Epithelial cell of proximal tubule (primary cell): ENCODE measurements at regions not wholly inside any gene's neighbourhood (a gene's known extent, or its start where the extent isn't known, plus 50 kb on each side); places are given as distances from the start of the nearest gene placed in this dataset.

Experiments
- DNase-seq: peaks from one replicate; pipeline ENCODE4 v3.0.0-alpha.2; 2011; ENCODE audit warnings: low read depth
- H3K4me3 ChIP-seq: 2 replicates; pipeline ENCODE4 v1.5.1; 2011; ENCODE audit warnings: low read depth, mild to moderate bottlenecking, low read length
- TF ChIP-seq, protein P1 (sequence below): conservative IDR thresholded peaks from 2 replicates; pipeline ENCODE4 v1.5.1; 2012; ENCODE audit warnings: low read depth, mild to moderate bottlenecking, low read length

DNA sequence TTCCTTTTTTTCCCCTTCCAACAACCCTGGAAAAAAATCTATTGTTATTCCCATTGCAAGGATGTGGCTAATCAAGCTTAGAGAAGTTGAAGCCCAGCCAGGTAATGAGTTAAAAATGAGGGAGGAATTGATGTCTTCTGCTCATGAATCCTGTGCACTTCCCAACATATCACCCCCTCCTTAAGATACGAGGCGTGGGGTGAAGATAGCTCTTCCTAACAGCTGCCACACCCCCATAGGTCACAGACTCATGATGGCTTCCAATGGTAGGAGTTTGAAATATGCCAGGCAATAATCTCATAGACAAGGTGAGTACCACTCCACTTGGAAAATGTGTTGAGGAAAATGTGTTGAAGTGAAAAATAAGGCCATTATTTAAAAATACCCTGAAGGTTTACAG is 71.3 kb upstream of the HECW1 start:
- H3K4me3 ChIP-seq, result no peak overlapping the region
- TF ChIP-seq, protein P1, sequence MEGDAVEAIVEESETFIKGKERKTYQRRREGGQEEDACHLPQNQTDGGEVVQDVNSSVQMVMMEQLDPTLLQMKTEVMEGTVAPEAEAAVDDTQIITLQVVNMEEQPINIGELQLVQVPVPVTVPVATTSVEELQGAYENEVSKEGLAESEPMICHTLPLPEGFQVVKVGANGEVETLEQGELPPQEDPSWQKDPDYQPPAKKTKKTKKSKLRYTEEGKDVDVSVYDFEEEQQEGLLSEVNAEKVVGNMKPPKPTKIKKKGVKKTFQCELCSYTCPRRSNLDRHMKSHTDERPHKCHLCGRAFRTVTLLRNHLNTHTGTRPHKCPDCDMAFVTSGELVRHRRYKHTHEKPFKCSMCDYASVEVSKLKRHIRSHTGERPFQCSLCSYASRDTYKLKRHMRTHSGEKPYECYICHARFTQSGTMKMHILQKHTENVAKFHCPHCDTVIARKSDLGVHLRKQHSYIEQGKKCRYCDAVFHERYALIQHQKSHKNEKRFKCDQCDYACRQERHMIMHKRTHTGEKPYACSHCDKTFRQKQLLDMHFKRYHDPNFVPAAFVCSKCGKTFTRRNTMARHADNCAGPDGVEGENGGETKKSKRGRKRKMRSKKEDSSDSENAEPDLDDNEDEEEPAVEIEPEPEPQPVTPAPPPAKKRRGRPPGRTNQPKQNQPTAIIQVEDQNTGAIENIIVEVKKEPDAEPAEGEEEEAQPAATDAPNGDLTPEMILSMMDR, result no peak
- no peak for DNase-seq

DNA sequence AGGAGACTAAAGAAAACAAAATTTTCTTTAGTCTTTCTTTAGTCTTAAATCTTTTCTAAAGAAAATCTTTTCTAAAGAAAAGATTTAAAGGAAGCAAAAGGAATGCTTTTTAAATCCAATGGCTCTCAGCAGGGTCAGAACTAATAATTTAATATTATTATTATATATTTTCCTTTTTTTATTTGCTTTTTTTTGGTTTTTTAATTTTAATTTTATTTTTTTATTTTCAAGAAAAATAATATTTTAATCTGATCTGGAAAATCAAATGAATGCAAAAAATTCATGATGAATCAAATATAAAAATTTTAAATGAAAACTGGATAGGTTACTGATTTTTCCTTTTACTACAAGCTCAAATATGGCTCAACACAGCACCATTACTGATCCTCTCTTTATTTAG is 70.7 kb upstream of the HECW1 start:
- TF ChIP-seq, protein P1, result no peak
- DNase-seq, result no peak
- H3K4me3 ChIP-seq, result no peak overlapping the region

DNA sequence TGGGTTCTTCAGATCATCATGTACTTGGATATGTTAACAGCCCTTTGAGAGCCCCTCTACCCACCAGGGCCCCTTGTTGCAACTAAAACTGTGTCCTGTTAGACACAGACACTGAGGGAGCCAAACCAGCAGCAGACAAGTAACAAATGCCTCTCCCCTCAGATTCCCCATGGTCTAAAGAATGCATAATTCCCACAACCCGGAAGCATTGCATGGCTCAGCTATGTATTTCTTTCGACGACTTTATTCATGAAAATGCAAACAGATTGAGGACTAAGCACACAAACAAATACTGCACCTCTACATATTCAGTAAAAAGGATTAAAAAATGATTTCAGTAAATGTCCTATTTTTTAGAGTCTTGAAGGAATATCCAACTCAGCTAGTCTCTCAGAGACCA is 70.1 kb upstream of the HECW1 start:
- no peak overlapping the region for H3K4me3 ChIP-seq
- DNase-seq, result no peak
- TF ChIP-seq, protein P1, result no peak

DNA sequence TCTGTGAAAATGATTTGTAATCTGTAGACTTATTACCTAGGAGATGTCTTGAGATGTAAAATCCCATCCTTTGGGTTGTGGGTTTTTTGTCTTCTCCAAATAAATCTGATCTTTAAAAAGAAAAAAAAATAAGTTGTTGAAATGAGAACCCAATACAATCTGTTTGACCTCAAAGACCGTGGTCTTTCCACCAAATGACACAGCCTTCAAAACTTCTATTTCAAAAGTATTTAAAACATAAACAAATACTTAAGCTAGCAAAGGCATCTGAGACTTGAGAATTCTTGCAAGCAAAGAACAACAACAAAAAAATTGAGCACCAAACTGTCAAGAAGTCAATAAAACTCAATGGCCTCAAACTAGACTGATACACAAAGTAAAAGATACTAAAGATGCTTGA is 67.9 kb upstream of the HECW1 start:
- DNase-seq, result no peak
- H3K4me3 ChIP-seq, result no peak overlapping the region
- TF ChIP-seq, protein P1, result no peak

DNA sequence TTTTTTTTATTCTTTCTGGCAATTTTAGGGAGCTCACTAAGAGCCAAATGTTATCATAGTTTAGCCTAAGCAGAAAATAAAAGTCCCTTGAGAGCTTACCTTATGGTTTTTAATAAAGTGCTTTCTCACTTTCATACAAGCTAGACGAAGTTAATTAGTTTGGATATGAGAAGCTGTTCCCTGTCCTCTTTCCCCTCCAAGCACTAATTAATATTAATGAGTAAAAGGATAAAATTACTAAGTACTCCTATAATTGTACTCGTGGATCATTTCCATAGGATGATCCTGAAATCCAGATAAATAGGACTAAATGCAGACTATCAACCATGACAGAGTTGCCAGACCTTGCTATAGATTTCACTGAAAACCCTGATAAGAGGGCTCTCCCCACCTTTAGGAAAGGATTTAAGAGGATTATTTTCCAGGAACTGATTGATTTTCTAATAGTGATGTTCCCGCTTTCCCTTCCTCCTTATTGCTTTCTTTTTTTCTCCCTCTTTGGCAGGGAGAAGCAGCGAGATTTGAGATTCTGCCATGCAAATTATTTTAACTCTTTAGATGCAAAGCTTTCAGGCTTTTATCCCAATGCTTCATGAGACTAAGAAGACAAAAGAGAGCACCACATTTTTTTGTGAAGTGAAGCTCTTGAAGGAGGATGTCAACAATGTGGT is 58.3 kb upstream of the HECW1 start:
- TF ChIP-seq, protein P1, result no peak
- no peak for DNase-seq
- H3K4me3 ChIP-seq, result no peak overlapping the region

DNA sequence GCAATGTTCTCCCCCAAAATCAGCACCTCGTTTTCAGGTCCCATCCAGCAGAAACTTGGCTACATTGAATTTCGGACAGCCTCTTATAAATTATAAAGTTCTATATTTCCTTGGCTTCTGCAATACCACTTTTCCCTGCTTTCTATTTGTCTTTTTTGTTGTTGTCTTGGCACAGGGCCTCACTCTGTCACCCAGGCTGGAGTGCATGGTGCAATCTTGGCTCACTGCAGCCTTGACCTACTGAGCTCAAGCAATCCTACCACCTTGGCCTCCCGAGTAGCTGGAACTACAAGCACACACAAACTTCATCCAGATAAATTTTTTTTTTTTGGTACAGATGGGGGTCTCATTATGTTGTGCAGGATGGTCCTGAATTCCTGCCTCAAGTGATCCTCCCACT is 55.3 kb upstream of the HECW1 start:
- no peak overlapping the region for H3K4me3 ChIP-seq
- no peak for DNase-seq
- TF ChIP-seq, protein P1, result no peak
